Muscle layer of colon (tissue), 2 donors: ENCODE measurements at regions not wholly inside any gene's neighbourhood (a gene's known extent, or its start where the extent isn't known, plus 50 kb on each side); places are given as distances from the start of the nearest gene placed in this dataset.

Experiments used
- H3K27ac ChIP-seq: one replicate; pipeline ENCODE4 v1.7.0; 2013; ENCODE audit warnings: low read depth, mild to moderate bottlenecking, low read length, moderate library complexity
- H3K27me3 ChIP-seq, 2 donors: one replicate each; pipeline ENCODE4 v1.7.0; 2013; ENCODE audit warnings: low read length in 2 of 2, mild to moderate bottlenecking in 2 of 2; ENCODE audit not compliant: insufficient read depth in 2 of 2, control insufficient read depth in 1 of 2
- H3K36me3 ChIP-seq: one replicate; pipeline ENCODE4 v1.7.0; 2013; ENCODE audit warnings: mild to moderate bottlenecking, low read length; ENCODE audit not compliant: insufficient read depth
- H3K4me1 ChIP-seq: one replicate; pipeline ENCODE4 v1.7.0; 2013; ENCODE audit warnings: mild to moderate bottlenecking, low read length; ENCODE audit not compliant: insufficient read depth
- H3K4me3 ChIP-seq, 2 donors: one replicate each; pipeline ENCODE4 v1.7.0; 2013; ENCODE audit warnings: low read length in 2 of 2, low read depth in 1 of 2, mild to moderate bottlenecking in 1 of 2, moderate library complexity in 1 of 2
- H3K9ac ChIP-seq: one replicate; pipeline ENCODE4 v1.7.0; 2013; ENCODE audit warnings: low read length
- H3K9me3 ChIP-seq: one replicate; pipeline ENCODE4 v1.7.0; 2013; ENCODE audit warnings: mild to moderate bottlenecking, low read length
- donor health status: abdominal sarcoma.
- donor health status: Adenocarcinoma of cecum.

DNA sequence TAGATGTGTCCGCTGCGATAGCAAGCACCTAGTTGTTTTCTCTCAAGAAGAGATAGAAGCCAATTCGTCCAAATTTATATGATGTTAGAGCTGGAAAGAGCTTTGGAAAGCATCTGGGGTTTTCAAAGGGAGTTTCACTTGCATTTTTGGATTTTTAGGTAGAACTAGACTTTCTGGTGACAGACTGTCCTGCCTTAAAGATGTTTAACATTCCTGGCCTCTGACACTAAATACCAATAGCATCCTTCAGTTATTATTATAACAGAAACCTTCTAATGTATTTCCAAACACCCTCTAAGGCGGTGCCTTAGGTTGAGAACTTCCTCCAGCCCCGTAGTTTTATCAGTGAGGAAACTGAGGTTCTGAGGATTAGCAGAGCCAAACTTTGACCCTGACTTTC is 305.3 kb downstream of the SATB1 start:
- Histone ChIP-seq H3K36me3 (no peaks in the 10 kb centered on the region), H3K9me3 (no peaks in the 10 kb centered on the region), H3K27ac (no peak overlapping the region), H3K4me3 (no peak overlapping the region), H3K27me3 (no peaks in the 10 kb centered on the region), H3K9ac (no peak overlapping the region), H3K4me1 (no peaks in the 10 kb centered on the region)

DNA sequence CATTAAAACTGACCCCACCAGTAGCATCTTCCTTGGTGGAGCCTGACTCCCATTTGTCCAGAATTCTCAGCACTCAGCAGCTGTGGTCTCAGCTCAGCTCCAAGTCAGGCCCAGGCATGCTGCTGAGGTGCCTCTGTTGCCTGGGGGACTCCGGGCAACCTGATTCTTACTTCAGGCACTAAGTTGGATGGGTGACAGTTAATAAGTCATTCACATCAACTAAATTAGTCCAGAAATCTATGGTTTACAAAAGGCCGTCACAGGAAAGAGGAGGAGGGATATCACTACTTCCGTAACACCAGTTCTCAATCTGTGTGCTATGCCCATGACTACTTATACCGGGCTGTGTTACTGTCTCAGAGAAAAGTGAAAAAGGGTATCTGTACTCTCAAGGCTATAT is 310.2 kb downstream of the SATB1 start:
- H3K36me3 ChIP-seq: no peaks in the 10 kb centered on the region
- H3K27me3 ChIP-seq: no peaks in the 10 kb centered on the region

DNA sequence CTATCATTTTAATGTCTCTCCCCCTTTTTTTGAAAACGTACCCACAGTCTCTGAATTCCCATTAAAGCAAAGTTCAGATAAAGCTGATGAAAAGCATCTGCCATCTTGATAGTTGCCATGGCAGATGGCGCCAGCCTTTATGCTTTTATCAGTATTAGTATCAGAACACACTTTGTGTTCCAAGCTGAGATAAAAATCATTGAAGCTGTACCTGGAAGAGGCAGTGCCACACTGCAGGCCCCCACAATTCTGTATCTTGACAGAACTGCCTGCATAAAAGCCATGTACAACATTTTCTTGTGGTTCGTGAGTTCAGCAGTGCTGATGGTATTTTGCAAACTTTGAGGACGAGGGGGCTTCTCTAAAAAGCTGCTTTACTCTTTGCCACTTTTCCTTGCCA is 311.7 kb downstream of the SATB1 start:
- Histone ChIP-seq H3K27me3 (no peaks in the 10 kb centered on the region), H3K4me3 (no peak overlapping the region), H3K9ac (no peak overlapping the region), H3K9me3 (no peaks in the 10 kb centered on the region), H3K4me1 (no peaks in the 10 kb centered on the region), H3K36me3 (no peaks in the 10 kb centered on the region), H3K27ac (no peak overlapping the region)

More for the DNA sequence above, 310.2 kb downstream of the SATB1 start:
- Histone ChIP-seq H3K4me3 (no peak overlapping the region), H3K4me1 (no peaks in the 10 kb centered on the region), H3K9me3 (no peaks in the 10 kb centered on the region), H3K27ac (no peak overlapping the region), H3K9ac (no peak overlapping the region)

DNA sequence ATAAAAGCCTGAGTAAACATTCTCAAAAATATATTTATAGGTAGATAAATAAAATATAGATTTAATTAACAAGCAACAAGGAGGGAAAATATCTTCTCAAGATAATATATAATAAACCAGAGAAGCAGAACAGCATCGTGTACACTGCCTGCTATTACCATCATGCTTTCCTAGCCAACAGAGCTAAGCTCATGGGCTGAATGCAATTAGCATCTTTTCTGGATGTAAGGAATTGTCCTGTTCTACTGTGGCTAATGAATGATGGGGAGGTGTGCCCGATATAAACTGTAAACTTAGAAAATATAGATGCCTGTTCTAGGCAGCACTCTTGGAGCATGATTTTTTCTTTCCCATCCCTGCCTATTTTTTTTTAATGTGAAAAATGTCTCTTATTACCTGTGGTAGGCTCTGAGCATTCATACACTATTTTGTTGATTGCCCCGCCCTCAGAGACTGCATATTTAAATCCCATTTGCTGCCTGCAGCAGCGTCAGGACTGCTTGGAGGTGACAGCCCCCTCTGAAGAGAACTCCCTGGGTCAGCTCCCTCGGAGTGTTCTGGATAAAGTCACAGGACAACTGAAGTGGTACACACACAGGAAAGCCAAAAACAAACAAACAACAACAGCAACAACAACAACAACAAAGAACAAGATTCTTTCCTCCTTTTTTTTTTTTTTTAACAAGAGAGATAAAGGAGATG is 312.3 kb downstream of the SATB1 start:
- no peaks in the 10 kb centered on the region for H3K36me3 ChIP-seq
- H3K9ac ChIP-seq: no peak overlapping the region
- no peaks in the 10 kb centered on the region for H3K4me1 ChIP-seq
- H3K27me3 ChIP-seq: no peaks in the 10 kb centered on the region
- H3K4me3 ChIP-seq: no peak overlapping the region
- no peak overlapping the region for H3K27ac ChIP-seq
- no peaks in the 10 kb centered on the region for H3K9me3 ChIP-seq

DNA sequence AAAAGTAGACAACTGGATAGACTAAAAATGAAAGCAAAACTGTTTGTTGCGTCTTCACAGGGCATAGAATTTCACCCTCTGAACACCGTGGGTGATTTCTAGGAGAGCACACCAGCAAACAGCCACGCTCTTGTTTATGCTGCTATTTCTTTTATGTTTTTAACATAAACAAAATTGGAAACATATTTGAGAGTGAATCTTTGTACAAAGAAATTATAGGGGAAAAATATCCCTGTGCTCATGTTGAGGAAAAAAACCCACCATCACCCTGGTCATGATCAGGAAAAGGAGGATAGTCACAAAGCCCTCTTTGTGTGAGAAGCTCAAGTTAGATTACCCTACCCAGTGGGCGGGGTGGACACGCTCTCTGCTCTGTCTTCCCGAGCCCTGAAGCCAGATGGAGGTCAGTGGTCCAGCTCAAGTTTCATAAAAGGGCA is 313.3 kb downstream of the SATB1 start:
- Histone ChIP-seq H3K4me1 (no peaks in the 10 kb centered on the region), H3K4me3 (peak overlapping the region in 1 of 2 donors; percentile 8), H3K36me3 (no peaks in the 10 kb centered on the region), H3K9me3 (no peaks in the 10 kb centered on the region), H3K27me3 (no peaks in the 10 kb centered on the region), H3K9ac (no peak overlapping the region), H3K27ac (no peak overlapping the region)

DNA sequence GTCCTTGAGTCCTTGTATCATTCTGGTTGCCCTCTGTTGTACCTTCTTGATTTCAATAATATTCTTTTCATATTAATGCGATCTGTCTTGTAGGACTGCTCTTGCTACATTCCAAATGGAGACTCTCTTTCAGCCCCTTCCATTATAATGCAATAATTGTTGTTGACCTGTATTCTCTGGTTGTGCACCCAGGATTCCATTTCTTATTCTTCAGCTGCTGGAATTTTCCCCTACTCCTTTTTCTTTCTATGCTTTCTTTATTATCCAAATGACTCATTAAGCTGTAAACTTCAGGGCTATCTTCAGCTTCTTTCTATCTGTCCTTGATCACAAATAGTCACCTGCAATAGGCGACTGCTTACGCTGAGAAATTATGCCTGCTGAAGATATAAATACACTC is 321.5 kb downstream of the SATB1 start:
- no peak overlapping the region for H3K9ac ChIP-seq
- no peak overlapping the region for H3K4me3 ChIP-seq
- H3K36me3 ChIP-seq: no peaks in the 10 kb centered on the region
- H3K4me1 ChIP-seq: peaks cover 7% of the 10 kb centered on the region
- no peaks in the 10 kb centered on the region for H3K9me3 ChIP-seq
- no peaks in the 10 kb centered on the region for H3K27me3 ChIP-seq
- no peak overlapping the region for H3K27ac ChIP-seq

DNA sequence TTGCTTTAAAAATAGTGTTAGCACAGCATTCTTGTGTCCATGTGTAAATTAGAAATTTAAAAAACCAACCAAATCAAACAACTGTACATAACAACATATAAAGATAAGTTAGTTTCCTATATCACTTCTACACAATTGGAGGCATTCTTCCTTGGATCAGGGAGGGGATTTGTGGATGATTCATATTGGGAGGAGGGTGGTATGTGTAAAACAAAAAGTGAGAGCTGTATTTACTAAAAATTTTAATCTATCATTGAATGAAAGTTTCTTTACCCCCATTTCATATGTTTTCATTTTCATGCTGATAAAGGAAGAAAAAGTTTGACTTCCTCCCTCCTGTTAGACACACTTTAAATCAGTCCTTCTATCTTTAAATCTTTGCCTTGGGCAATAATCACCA is 325.0 kb downstream of the SATB1 start:
- no peak overlapping the region for H3K9ac ChIP-seq
- no peak overlapping the region for H3K27ac ChIP-seq
- no peaks in the 10 kb centered on the region for H3K27me3 ChIP-seq
- no peaks in the 10 kb centered on the region for H3K9me3 ChIP-seq
- H3K36me3 ChIP-seq: no peaks in the 10 kb centered on the region
- H3K4me1 ChIP-seq: peaks cover 7% of the 10 kb centered on the region
- no peak overlapping the region for H3K4me3 ChIP-seq

DNA sequence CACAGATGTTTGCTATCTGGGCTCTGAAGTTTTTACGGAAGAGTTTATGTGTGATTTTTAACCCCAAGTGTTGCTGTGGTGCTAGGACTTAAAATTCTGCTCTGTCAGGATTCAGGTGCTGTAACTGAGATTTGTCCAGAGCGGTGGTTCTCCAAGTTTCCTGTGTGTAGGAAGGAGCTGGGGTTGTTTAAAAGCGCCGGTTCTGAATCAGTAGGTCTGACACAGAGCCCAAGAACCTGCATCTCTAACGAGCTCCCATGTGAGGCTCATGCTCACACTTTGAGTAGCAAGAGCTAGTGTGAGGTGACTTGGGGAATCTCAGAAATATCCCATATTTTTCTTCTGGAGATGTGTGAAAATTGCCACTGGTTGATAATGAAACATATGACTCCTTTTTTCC is 325.5 kb downstream of the SATB1 start:
- no peak overlapping the region for H3K27ac ChIP-seq
- peaks cover 7% of the 10 kb centered on the region for H3K4me1 ChIP-seq
- no peaks in the 10 kb centered on the region for H3K9me3 ChIP-seq
- H3K27me3 ChIP-seq: no peaks in the 10 kb centered on the region
- no peak overlapping the region for H3K9ac ChIP-seq
- no peak overlapping the region for H3K4me3 ChIP-seq
- H3K36me3 ChIP-seq: no peaks in the 10 kb centered on the region

DNA sequence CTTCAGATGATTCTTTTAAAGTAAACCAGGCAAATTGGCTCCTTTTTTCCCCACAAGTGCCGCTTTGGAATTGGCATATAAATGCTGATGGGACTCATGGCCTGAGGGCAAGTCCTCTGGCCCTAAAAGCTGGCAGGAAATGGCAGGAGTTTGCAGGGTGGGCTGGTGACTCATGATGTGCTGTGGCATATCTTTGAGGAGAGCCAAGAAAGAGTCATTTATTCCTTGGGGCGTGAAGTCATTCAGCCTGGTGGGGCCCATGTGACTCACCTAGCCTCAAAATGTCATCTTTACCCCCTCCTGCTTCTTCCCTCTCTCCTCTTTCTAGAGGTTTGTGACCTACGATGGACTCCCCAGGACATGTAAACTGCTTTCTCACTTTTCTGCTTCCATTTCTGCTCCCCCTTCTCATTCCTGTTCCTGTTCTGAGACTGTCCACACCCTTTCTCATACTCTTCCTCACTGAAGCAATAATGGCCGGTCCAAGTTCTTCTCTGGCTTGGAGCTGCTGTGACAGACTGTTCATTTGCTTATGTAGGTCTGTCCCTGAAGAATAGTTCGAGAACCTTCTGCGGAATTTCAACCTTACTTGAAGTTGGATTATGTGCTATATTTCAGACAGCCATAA is 326.1 kb downstream of the SATB1 start:
- Histone ChIP-seq H3K4me1 (peaks cover 7% of the 10 kb centered on the region), H3K4me3 (no peak overlapping the region), H3K36me3 (no peaks in the 10 kb centered on the region), H3K9me3 (no peaks in the 10 kb centered on the region), H3K27me3 (no peaks in the 10 kb centered on the region), H3K9ac (no peak overlapping the region), H3K27ac (no peak overlapping the region)

DNA sequence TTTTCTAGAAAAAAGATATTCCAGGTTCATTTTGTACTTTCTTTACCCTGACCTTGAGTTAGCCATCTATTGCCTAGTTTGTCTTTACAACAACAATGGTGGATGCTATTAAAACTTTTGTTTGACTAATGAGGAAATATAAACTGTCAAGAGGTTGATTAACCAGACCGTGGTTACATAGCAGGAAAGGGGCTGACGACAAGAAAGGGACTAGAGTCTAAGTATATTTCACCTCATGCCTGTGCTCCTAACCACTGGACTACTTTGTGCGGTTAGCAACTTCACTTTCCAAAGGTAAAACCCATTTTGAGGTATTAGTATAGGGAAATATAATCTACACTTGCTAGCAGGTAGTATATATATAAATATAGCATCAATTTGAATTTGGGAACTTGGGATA is 327.1 kb downstream of the SATB1 start:
- H3K4me3 ChIP-seq: no peak overlapping the region
- no peak overlapping the region for H3K9ac ChIP-seq
- H3K4me1 ChIP-seq: peaks cover 7% of the 10 kb centered on the region
- no peaks in the 10 kb centered on the region for H3K27me3 ChIP-seq
- H3K9me3 ChIP-seq: no peaks in the 10 kb centered on the region
- no peak overlapping the region for H3K27ac ChIP-seq
- no peaks in the 10 kb centered on the region for H3K36me3 ChIP-seq

DNA sequence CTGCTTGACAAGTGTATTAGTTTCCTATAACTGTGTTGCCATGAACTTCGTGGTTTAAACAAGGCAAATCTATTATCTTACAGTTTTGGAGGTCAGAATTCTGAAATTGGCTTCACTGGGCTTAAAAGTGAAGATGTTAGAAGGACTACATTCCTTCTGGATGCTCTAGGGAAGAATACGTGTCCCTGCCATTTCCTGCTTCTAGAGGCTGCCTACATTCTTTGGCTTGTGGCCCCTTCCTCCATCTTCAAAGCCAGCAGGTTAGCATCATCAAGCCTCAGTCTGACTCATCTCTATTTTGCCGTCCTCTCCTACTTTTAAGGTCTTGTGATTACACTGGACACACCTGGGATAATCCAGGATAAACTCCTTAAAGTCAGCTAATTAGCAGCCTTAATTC is 327.7 kb downstream of the SATB1 start:
- Histone ChIP-seq H3K27ac (no peak overlapping the region), H3K36me3 (no peaks in the 10 kb centered on the region), H3K27me3 (no peaks in the 10 kb centered on the region), H3K9ac (no peak overlapping the region), H3K4me3 (no peak overlapping the region), H3K4me1 (peaks cover 5% of the 10 kb centered on the region), H3K9me3 (no peaks in the 10 kb centered on the region)

DNA sequence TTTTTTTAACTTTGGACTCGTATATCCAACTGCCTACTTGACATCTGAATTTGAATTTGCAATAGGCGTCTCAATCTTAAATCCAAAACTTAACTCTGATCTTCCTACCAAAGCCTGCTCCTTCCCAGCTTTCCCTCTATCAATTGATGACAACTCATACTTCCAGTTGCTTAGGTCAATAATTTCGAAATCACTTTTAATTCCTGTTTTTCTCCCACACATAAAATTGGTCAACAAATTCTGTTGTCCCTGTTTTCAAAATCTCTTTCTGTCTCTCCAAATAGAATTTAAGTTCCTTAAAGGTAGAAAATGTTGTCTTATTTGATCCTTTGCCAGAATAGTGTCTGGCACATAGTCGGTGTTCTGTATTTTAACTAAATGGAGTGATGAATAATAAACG is 332.4 kb downstream of the SATB1 start:
- Histone ChIP-seq H3K9me3 (no peaks in the 10 kb centered on the region), H3K9ac (no peak overlapping the region), H3K4me1 (peaks cover 9% of the 10 kb centered on the region), H3K36me3 (no peaks in the 10 kb centered on the region), H3K27me3 (no peaks in the 10 kb centered on the region), H3K27ac (no peak overlapping the region), H3K4me3 (no peak overlapping the region)
